ENCODE measurements at regions not wholly inside any gene's neighbourhood (a gene's known extent, or its start where the extent isn't known, plus 50 kb on each side); places are given as distances from the start of the nearest gene placed in this dataset.

GRCh38 chr2:217482056-217482710 is 520.6 kb downstream of the TNS1 start:
- DNase-seq = no peak
- H3K4me3 ChIP-seq (ENCODE audit: low read depth, low read length) = no peak overlapping the region
- in situ Hi-C loops (cut with HindIII; ENCODE audit: low pct_ligation_motif_present, low sequenced_read_pairs) = no loop called here
- no peak overlapping the region for H3K27ac ChIP-seq
- no peak for TF ChIP-seq CTCF (IDR thresholded peaks at IDR 0.05; ENCODE audit: low read depth, low read length, missing control alignments)
- no peaks in the 10 kb centered on the region for H3K36me3 ChIP-seq (replicated peaks)
- H3K27me3 ChIP-seq (replicated peaks) = no peaks in the 10 kb centered on the region

- Histone ChIP-seq H3K36me3 (replicated peaks) (no peaks in the 10 kb centered on the region), H3K4me3 (ENCODE audit: low read depth, low read length) (no peak overlapping the region), H3K27ac (no peak overlapping the region), H3K27me3 (replicated peaks) (no peaks in the 10 kb centered on the region)
- TF ChIP-seq CTCF (IDR thresholded peaks at IDR 0.05; ENCODE audit: low read depth, low read length, missing control alignments) = no peak
- no peak for DNase-seq
- in situ Hi-C loops (cut with HindIII; ENCODE audit: low pct_ligation_motif_present, low sequenced_read_pairs) = no loop called here
Observed at GRCh38 chr2:217481577-217481976, 521.2 kb downstream of the TNS1 start.

DNA sequence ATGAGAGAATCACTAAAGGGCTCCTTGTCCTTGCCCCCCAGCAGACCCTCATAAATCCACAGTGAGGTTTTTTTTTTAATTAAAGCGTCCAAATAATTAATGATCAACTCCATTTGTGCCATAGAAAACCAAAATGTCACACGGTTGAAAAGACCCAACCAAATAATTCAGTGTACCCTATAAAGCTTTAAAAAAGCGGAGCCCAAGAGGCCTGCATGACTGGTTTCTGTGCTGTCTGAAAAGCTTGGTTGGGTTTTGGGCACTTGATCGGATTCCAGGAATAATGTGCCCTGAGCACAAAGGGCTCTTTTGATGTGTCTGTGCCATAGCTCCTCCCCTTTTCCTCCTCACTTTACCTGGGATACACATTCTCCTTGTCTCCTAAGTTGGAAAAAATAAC is 523.2 kb downstream of the TNS1 start:
- H3K4me3 ChIP-seq (ENCODE audit: low read depth, low read length) = no peak overlapping the region
- no peak for TF ChIP-seq CTCF (IDR thresholded peaks at IDR 0.05; ENCODE audit: low read depth, low read length, missing control alignments)
- H3K27ac ChIP-seq = no peak overlapping the region
- in situ Hi-C loops (cut with HindIII; ENCODE audit: low pct_ligation_motif_present, low sequenced_read_pairs) = no loop called here
- no peaks in the 10 kb centered on the region for H3K36me3 ChIP-seq (replicated peaks)
- no peaks in the 10 kb centered on the region for H3K27me3 ChIP-seq (replicated peaks)
- DNase-seq = no peak

- in situ Hi-C loops (cut with HindIII; ENCODE audit: low pct_ligation_motif_present, low sequenced_read_pairs) = no loop called here
- Histone ChIP-seq H3K36me3 (replicated peaks) (no peaks in the 10 kb centered on the region), H3K4me3 (ENCODE audit: low read depth, low read length) (no peak overlapping the region), H3K27ac (no peak overlapping the region), H3K27me3 (replicated peaks) (no peaks in the 10 kb centered on the region)
- no peak for DNase-seq
- TF ChIP-seq CTCF (IDR thresholded peaks at IDR 0.05; ENCODE audit: low read depth, low read length, missing control alignments) = no peak
Observed at GRCh38 chr2:217478831-217479455, 523.9 kb downstream of the TNS1 start.

- H3K27ac ChIP-seq = no peak overlapping the region
- H3K36me3 ChIP-seq (replicated peaks) = no peaks in the 10 kb centered on the region
- no peak overlapping the region for H3K4me3 ChIP-seq (ENCODE audit: low read depth, low read length)
- no peak for DNase-seq
- TF ChIP-seq CTCF (IDR thresholded peaks at IDR 0.05; ENCODE audit: low read depth, low read length, missing control alignments) = no peak
- in situ Hi-C loops (cut with HindIII; ENCODE audit: low pct_ligation_motif_present, low sequenced_read_pairs) = no loop called here
- H3K27me3 ChIP-seq (replicated peaks) = no peaks in the 10 kb centered on the region
Observed at GRCh38 chr2:217477583-217477982, 525.2 kb downstream of the TNS1 start.

DNA sequence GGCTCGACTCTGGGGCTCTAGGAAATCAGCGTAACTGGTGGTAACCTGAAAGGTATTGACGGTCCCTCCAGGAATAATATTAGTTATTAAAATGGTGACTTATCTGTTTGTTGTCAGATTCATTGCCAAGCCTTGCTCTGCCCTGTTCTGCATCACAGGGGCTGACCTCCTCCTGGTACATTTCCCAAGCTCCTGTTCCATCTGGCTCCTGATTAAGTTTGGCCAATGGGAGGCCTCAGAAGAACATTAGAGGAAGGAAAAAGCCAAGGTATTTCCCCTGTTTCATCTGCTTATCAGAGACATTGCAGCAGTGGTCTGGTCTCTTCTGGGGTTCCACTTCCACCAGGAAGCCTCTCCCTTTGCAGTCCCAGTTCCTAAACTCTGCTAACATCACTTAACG is 527.0 kb downstream of the TNS1 start:
- no peak for TF ChIP-seq CTCF (IDR thresholded peaks at IDR 0.05; ENCODE audit: low read depth, low read length, missing control alignments)
- Histone ChIP-seq H3K27ac (no peak overlapping the region), H3K36me3 (replicated peaks) (no peaks in the 10 kb centered on the region), H3K27me3 (replicated peaks) (no peaks in the 10 kb centered on the region), H3K4me3 (ENCODE audit: low read depth, low read length) (no peak overlapping the region)
- in situ Hi-C loops (cut with HindIII; ENCODE audit: low pct_ligation_motif_present, low sequenced_read_pairs) = no loop called here
- no peak for DNase-seq

Measured in brain microvascular endothelial cell (primary cell).